ENCODE measurements at regions not wholly inside any gene's neighbourhood (a gene's known extent, or its start where the extent isn't known, plus 50 kb on each side); places are given as distances from the start of the nearest gene placed in this dataset.

GRCh38 chr11:71381781-71382505, 66.2 kb downstream of the DHCR7 start:
- no peak for TF ChIP-seq POLR2A (IDR thresholded peaks at IDR 0.05)
- TF ChIP-seq, protein P1, sequence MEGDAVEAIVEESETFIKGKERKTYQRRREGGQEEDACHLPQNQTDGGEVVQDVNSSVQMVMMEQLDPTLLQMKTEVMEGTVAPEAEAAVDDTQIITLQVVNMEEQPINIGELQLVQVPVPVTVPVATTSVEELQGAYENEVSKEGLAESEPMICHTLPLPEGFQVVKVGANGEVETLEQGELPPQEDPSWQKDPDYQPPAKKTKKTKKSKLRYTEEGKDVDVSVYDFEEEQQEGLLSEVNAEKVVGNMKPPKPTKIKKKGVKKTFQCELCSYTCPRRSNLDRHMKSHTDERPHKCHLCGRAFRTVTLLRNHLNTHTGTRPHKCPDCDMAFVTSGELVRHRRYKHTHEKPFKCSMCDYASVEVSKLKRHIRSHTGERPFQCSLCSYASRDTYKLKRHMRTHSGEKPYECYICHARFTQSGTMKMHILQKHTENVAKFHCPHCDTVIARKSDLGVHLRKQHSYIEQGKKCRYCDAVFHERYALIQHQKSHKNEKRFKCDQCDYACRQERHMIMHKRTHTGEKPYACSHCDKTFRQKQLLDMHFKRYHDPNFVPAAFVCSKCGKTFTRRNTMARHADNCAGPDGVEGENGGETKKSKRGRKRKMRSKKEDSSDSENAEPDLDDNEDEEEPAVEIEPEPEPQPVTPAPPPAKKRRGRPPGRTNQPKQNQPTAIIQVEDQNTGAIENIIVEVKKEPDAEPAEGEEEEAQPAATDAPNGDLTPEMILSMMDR (IDR thresholded peaks at IDR 0.05), result no peak

Data from suprapubic skin (tissue), 3 donors.